SH-SY5Y (cell line): ENCODE measurements at regions not wholly inside any gene's neighbourhood (a gene's known extent, or its start where the extent isn't known, plus 50 kb on each side); places are given as distances from the start of the nearest gene placed in this dataset.

Experiments
- GATA2 ChIP-seq: IDR thresholded peaks from 2 replicates; pipeline ENCODE4 v1.6.1; 2011; ENCODE audit warnings: mild to moderate bottlenecking, low read depth, low read length
- GATA3 ChIP-seq: IDR thresholded peaks from 2 replicates; pipeline ENCODE4 v1.6.1; 2011; ENCODE audit warnings: low read depth, mild to moderate bottlenecking, low read length, moderate library complexity

GRCh38 chr1:23639460-23640095 lies 52.0 kb upstream of the RPL11 start:
- no peak for TF ChIP-seq GATA3

- TF ChIP-seq GATA3: no peak
- peak; percentile 29; the same call in 1 of the 2 replicates for TF ChIP-seq GATA2
Measured at GRCh38 chr1:23638786-23639241, 52.8 kb upstream of the RPL11 start.

GRCh38 chr1:23638188-23638619 lies 53.4 kb upstream of the RPL11 start:
- TF ChIP-seq GATA2: no peak
- TF ChIP-seq GATA3: no peak

GRCh38 chr1:23636009-23636408 lies 55.6 kb upstream of the RPL11 start:
- TF ChIP-seq GATA3 (no peak), GATA2 (no peak)

GRCh38 chr1:23634840-23635651 lies 56.6 kb upstream of the RPL11 start:
- TF ChIP-seq GATA3: no peak
- no peak for TF ChIP-seq GATA2

- TF ChIP-seq GATA2 (no peak), GATA3 (no peak)
Measured at GRCh38 chr1:23634518-23634839, 57.1 kb upstream of the RPL11 start.

- TF ChIP-seq GATA3 (no peak), GATA2 (no peak)
Measured at GRCh38 chr1:23632479-23633160, 59.0 kb upstream of the RPL11 start.

- TF ChIP-seq GATA2 (no peak), GATA3 (no peak)
Measured at GRCh38 chr1:23629708-23630290, 61.8 kb upstream of the RPL11 start.

GRCh38 chr1:23628951-23629387 lies 62.6 kb upstream of the RPL11 start:
- no peak for TF ChIP-seq GATA3
- no peak for TF ChIP-seq GATA2

- TF ChIP-seq GATA3: no peak
- no peak for TF ChIP-seq GATA2
Measured at GRCh38 chr1:23627069-23627735, 64.4 kb upstream of the RPL11 start.

GRCh38 chr1:23625929-23626535 lies 65.6 kb upstream of the RPL11 start:
- TF ChIP-seq GATA2 (no peak), GATA3 (no peak)

GRCh38 chr1:23625459-23625858 lies 66.1 kb upstream of the RPL11 start:
- no peak for TF ChIP-seq GATA3
- TF ChIP-seq GATA2: no peak

GRCh38 chr1:23624440-23624839 lies 65.1 kb upstream of the ID3 start:
- TF ChIP-seq GATA3: no peak
- TF ChIP-seq GATA2: no peak

- TF ChIP-seq GATA2 (no peak), GATA3 (no peak)
Measured at GRCh38 chr1:23622284-23622683, 63.0 kb upstream of the ID3 start.
